GM12892 (cell line): ENCODE measurements at regions not wholly inside any gene's neighbourhood (a gene's known extent, or its start where the extent isn't known, plus 50 kb on each side); places are given as distances from the start of the nearest gene placed in this dataset.

Experiments used
- POLR2A ChIP-seq: IDR thresholded peaks from 2 replicates; pipeline ENCODE4 v1.6.1; 2011; ENCODE audit warnings: low read depth, low read length, control low read depth
- POLR2AphosphoS5 ChIP-seq: IDR thresholded peaks from 2 replicates; pipeline ENCODE4 v1.6.1; 2011; ENCODE audit warnings: low read depth, low read length, control low read depth

GRCh38 chr3:180420804-180421203 is 181.2 kb upstream of the TTC14 start:
- TF ChIP-seq POLR2AphosphoS5 (no peak), POLR2A (no peak)
